ENCODE measurements at regions not wholly inside any gene's neighbourhood (a gene's known extent, or its start where the extent isn't known, plus 50 kb on each side); places are given as distances from the start of the nearest gene placed in this dataset.

GRCh38 chr16:64158941-64159588, 962.8 kb downstream of the CDH11 start:
- TF ChIP-seq CTCF (IDR thresholded peaks at IDR 0.05) (no peak), POLR2A (IDR thresholded peaks at IDR 0.05) (no peak)

All from testis (tissue), 2 donors.